HepG2 (cell line): ENCODE measurements at regions not wholly inside any gene's neighbourhood (a gene's known extent, or its start where the extent isn't known, plus 50 kb on each side); places are given as distances from the start of the nearest gene placed in this dataset.
A peak's percentile ranks its signal among the peaks of the same experiment; 100 is the strongest.

Experiments used
- CEBPB ChIP-seq: IDR thresholded peaks from 2 replicates; pipeline ENCODE4 v1.6.1; 2011; ENCODE audit warnings: low read depth, low read length, improper control_type of control experiment, borderline replicate concordance
- SUZ12 ChIP-seq: fragments of 150-350 bp; IDR thresholded peaks from 2 replicates; pipeline ENCODE4 v1.6.1; 2014; ENCODE audit warnings: low read depth, low read length
- TCF7L2 ChIP-seq: IDR thresholded peaks from 2 replicates; pipeline ENCODE4 v1.6.1; 2011; ENCODE audit warnings: mild to moderate bottlenecking, low read depth, low read length, moderate library complexity
- ZBTB38 ChIP-seq: sonication (generic); formaldehyde crosslinking; IDR thresholded peaks from 2 replicates; pipeline ENCODE4 v1.5.1; 2020; ENCODE audit warnings: mild to moderate bottlenecking, missing genetic modification reagents
- TF ChIP-seq, protein P1 (sequence below): sonication (generic); formaldehyde crosslinking; IDR thresholded peaks from 2 replicates; pipeline ENCODE4 v1.4.0; 2020; ENCODE audit warnings: mild to moderate bottlenecking, missing genetic modification reagents
- TF ChIP-seq, protein P2 (sequence below): fragments of 450-650 bp; IDR thresholded peaks from 2 replicates; pipeline ENCODE4 v1.6.1; 2017; ENCODE audit warnings: mild to moderate bottlenecking
- TF ChIP-seq, protein P3 (sequence below): sonication (generic); formaldehyde crosslinking; IDR thresholded peaks from 2 replicates; pipeline ENCODE4 v1.4.0; 2020; ENCODE audit warnings: mild to moderate bottlenecking, missing genetic modification reagents

DNA sequence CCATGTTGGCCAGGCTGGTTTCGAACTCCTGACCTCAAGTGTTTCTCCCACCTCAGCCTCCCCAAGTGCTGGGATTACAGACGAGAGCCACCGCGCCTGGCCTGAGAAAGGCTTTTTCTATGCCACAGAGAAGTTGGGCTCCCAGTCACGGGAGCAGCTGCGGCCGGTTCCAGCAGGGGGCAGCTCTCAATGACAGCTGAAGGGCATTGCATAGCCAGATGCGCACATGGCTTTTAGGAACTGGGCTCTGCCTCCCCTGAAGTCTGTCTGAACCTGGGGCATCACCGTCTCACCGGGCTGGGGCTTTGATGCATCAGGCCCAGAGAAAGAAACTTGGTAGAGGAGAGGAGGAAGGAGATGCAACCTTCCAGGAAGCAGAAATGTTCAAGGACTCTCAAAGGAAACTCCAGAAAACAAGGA, 84.2 kb upstream of the LAPTM4A start (continued):
- TF ChIP-seq, protein P1, sequence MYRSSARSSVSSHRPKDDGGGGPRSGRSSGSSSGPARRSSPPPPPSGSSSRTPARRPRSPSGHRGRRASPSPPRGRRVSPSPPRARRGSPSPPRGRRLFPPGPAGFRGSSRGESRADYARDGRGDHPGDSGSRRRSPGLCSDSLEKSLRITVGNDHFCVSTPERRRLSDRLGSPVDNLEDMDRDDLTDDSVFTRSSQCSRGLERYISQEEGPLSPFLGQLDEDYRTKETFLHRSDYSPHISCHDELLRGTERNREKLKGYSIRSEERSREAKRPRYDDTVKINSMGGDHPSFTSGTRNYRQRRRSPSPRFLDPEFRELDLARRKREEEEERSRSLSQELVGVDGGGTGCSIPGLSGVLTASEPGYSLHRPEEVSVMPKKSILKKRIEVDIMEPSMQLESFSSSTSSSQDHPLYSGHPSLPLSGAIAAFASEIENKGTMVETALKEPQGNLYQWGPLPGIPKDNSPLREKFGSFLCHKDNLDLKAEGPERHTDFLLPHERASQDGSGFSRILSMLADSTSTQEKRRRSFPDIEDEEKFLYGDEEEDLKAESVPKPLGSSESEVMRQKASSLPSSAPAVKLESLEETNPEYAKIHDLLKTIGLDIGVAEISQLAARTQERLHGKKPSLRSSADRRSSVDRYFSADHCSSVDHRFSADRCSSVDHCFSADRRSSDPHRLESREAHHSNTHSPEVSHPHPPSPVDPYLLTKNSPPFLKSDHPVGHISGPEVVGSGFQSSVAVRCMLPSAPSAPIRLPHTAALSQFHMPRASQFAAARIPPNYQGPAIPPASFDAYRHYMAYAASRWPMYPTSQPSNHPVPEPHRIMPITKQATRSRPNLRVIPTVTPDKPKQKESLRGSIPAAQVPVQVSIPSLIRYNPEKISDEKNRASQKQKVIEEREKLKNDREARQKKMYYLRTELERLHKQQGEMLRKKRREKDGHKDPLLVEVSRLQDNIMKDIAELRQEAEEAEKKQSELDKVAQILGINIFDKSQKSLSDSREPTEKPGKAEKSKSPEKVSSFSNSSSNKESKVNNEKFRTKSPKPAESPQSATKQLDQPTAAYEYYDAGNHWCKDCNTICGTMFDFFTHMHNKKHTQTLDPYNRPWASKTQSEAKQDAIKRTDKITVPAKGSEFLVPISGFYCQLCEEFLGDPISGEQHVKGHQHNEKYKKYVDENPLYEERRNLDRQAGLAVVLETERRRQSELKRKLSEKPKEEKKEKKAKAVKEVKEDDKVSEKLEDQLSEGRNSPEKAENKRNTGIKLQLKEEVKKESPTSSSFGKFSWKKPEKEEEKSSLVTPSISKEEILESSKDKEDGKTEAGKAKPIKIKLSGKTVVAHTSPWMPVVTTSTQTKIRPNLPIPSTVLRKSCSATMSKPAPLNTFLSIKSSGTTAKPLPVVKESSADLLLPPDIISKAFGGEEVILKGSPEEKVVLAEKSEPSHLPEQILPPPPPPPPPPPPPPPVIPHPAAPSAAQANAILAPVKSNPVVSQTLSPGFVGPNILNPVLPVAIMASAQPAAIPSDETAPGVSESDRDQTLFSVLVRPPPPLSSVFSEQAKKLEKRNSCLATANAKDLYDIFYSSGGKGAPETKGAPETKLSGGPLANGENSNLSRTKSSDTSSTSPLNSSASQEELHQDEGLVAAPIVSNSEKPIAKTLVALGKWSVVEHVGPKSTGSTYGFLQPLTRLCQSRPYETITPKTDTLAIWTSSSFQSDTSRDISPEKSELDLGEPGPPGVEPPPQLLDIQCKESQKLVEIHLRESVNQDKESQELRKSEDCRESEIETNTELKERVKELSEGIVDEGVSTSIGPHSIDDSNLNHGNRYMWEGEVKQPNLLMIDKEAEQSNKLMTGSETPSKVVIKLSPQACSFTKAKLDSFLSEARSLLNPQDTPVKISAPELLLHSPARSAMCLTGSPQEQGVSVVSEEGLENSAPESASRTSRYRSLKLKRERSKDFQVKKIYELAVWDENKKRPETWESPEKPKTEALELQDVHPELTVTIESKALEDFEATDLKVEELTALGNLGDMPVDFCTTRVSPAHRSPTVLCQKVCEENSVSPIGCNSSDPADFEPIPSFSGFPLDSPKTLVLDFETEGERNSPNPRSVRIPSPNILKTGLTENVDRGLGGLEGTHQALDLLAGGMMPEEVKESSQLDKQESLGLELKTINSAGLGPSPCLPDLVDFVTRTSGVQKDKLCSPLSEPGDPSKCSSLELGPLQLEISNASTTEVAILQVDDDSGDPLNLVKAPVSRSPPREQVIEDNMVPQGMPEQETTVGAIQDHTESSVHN (CRISPR knock-in tag), result 0 out of 2 replicates have a peak, but pooled peaks have one; percentile 19
- TF ChIP-seq SUZ12, result 0 out of 2 replicates have a peak, but pooled peaks have one; percentile 9
- TF ChIP-seq, protein P2, sequence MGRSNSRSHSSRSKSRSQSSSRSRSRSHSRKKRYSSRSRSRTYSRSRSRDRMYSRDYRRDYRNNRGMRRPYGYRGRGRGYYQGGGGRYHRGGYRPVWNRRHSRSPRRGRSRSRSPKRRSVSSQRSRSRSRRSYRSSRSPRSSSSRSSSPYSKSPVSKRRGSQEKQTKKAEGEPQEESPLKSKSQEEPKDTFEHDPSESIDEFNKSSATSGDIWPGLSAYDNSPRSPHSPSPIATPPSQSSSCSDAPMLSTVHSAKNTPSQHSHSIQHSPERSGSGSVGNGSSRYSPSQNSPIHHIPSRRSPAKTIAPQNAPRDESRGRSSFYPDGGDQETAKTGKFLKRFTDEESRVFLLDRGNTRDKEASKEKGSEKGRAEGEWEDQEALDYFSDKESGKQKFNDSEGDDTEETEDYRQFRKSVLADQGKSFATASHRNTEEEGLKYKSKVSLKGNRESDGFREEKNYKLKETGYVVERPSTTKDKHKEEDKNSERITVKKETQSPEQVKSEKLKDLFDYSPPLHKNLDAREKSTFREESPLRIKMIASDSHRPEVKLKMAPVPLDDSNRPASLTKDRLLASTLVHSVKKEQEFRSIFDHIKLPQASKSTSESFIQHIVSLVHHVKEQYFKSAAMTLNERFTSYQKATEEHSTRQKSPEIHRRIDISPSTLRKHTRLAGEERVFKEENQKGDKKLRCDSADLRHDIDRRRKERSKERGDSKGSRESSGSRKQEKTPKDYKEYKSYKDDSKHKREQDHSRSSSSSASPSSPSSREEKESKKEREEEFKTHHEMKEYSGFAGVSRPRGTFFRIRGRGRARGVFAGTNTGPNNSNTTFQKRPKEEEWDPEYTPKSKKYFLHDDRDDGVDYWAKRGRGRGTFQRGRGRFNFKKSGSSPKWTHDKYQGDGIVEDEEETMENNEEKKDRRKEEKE, result no peak
- TF ChIP-seq, protein P3, sequence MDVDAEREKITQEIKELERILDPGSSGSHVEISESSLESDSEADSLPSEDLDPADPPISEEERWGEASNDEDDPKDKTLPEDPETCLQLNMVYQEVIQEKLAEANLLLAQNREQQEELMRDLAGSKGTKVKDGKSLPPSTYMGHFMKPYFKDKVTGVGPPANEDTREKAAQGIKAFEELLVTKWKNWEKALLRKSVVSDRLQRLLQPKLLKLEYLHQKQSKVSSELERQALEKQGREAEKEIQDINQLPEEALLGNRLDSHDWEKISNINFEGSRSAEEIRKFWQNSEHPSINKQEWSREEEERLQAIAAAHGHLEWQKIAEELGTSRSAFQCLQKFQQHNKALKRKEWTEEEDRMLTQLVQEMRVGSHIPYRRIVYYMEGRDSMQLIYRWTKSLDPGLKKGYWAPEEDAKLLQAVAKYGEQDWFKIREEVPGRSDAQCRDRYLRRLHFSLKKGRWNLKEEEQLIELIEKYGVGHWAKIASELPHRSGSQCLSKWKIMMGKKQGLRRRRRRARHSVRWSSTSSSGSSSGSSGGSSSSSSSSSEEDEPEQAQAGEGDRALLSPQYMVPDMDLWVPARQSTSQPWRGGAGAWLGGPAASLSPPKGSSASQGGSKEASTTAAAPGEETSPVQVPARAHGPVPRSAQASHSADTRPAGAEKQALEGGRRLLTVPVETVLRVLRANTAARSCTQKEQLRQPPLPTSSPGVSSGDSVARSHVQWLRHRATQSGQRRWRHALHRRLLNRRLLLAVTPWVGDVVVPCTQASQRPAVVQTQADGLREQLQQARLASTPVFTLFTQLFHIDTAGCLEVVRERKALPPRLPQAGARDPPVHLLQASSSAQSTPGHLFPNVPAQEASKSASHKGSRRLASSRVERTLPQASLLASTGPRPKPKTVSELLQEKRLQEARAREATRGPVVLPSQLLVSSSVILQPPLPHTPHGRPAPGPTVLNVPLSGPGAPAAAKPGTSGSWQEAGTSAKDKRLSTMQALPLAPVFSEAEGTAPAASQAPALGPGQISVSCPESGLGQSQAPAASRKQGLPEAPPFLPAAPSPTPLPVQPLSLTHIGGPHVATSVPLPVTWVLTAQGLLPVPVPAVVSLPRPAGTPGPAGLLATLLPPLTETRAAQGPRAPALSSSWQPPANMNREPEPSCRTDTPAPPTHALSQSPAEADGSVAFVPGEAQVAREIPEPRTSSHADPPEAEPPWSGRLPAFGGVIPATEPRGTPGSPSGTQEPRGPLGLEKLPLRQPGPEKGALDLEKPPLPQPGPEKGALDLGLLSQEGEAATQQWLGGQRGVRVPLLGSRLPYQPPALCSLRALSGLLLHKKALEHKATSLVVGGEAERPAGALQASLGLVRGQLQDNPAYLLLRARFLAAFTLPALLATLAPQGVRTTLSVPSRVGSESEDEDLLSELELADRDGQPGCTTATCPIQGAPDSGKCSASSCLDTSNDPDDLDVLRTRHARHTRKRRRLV (CRISPR knock-in tag), result no peak
- 0 out of 2 replicates have a peak, but pooled peaks have one; percentile 21 for TF ChIP-seq ZBTB38
- TF ChIP-seq TCF7L2, result no peak
- TF ChIP-seq CEBPB, result 0 out of 2 replicates have a peak, but pooled peaks have one; percentile 24
